Parathyroid adenoma (tissue), 2 donors: ENCODE measurements at regions not wholly inside any gene's neighbourhood (a gene's known extent, or its start where the extent isn't known, plus 50 kb on each side); places are given as distances from the start of the nearest gene placed in this dataset.

Experiments used
- H2AFZ ChIP-seq: fragments of 300-600 bp; sonication (generic); one replicate; pipeline ENCODE4 v1.7.0; 2017; ENCODE audit warnings: antibody characterized with exemption, mild to moderate bottlenecking
- H3K27ac ChIP-seq: fragments of 300-600 bp; sonication (generic); one replicate; pipeline ENCODE4 v1.7.0; 2017
- H3K27me3 ChIP-seq: fragments of 300-600 bp; sonication (generic); one replicate; pipeline ENCODE4 v1.7.0; 2017; ENCODE audit warnings: low read length; ENCODE audit not compliant: control insufficient read depth, insufficient read depth
- H3K36me3 ChIP-seq: fragments of 300-600 bp; sonication (generic); one replicate; pipeline ENCODE4 v1.7.0; 2017; ENCODE audit warnings: low read length; ENCODE audit not compliant: control insufficient read depth, insufficient read depth
- H3K4me1 ChIP-seq: fragments of 300-600 bp; sonication (generic); one replicate; pipeline ENCODE4 v1.7.0; 2017; ENCODE audit warnings: control low read depth
- H3K4me2 ChIP-seq: fragments of 300-600 bp; sonication (generic); one replicate; pipeline ENCODE4 v1.7.0; 2017; ENCODE audit warnings: low read length
- H3K4me3 ChIP-seq: fragments of 300-600 bp; sonication (generic); one replicate; pipeline ENCODE4 v1.7.0; 2017; ENCODE audit warnings: low read depth, low read length
- H3K79me2 ChIP-seq: fragments of 300-600 bp; sonication (generic); one replicate; pipeline ENCODE4 v1.7.0; 2017; ENCODE audit warnings: control low read depth
- H3K9ac ChIP-seq: fragments of 300-600 bp; sonication (generic); one replicate; pipeline ENCODE4 v1.7.0; 2017; ENCODE audit warnings: mild to moderate bottlenecking
- H3K9me3 ChIP-seq: fragments of 300-600 bp; sonication (generic); one replicate; pipeline ENCODE4 v1.7.0; 2017; ENCODE audit warnings: low read length; ENCODE audit not compliant: control insufficient read depth
- CTCF ChIP-seq: fragments of 300-600 bp; sonication (generic); IDR thresholded peaks from one replicate; pipeline ENCODE4 v1.7.0; 2017; ENCODE audit warnings: antibody characterized with exemption, mild to moderate bottlenecking
- donor health status: primary hyperparathyroidism.

- H3K4me3 ChIP-seq, result no peak overlapping the region
- no peaks in the 10 kb centered on the region for H3K27me3 ChIP-seq
- no peak for TF ChIP-seq CTCF
- H2AFZ ChIP-seq, result no peak overlapping the region
- H3K9ac ChIP-seq, result no peak overlapping the region
- H3K79me2 ChIP-seq, result no peaks in the 10 kb centered on the region
- no peak overlapping the region for H3K4me2 ChIP-seq
- no peaks in the 10 kb centered on the region for H3K36me3 ChIP-seq
- H3K4me1 ChIP-seq, result no peaks in the 10 kb centered on the region
- H3K27ac ChIP-seq, result no peak overlapping the region
- H3K9me3 ChIP-seq, result no peaks in the 10 kb centered on the region
Observed at GRCh38 chr9:18036422-18037187, 437.3 kb upstream of the ADAMTSL1 start.

GRCh38 chr9:18037981-18038380 is 436.0 kb upstream of the ADAMTSL1 start:
- H3K9ac ChIP-seq, result no peak overlapping the region
- TF ChIP-seq CTCF, result no peak
- no peak overlapping the region for H2AFZ ChIP-seq
- H3K27me3 ChIP-seq, result no peaks in the 10 kb centered on the region
- no peaks in the 10 kb centered on the region for H3K36me3 ChIP-seq
- no peaks in the 10 kb centered on the region for H3K4me1 ChIP-seq
- no peak overlapping the region for H3K27ac ChIP-seq
- H3K4me3 ChIP-seq, result no peak overlapping the region
- no peaks in the 10 kb centered on the region for H3K9me3 ChIP-seq
- no peaks in the 10 kb centered on the region for H3K79me2 ChIP-seq
- H3K4me2 ChIP-seq, result no peak overlapping the region

GRCh38 chr9:18040327-18040726 is 433.6 kb upstream of the ADAMTSL1 start:
- H2AFZ ChIP-seq, result no peak overlapping the region
- no peak for TF ChIP-seq CTCF
- no peaks in the 10 kb centered on the region for H3K36me3 ChIP-seq
- no peak overlapping the region for H3K4me2 ChIP-seq
- no peak overlapping the region for H3K4me3 ChIP-seq
- H3K9me3 ChIP-seq, result no peaks in the 10 kb centered on the region
- no peaks in the 10 kb centered on the region for H3K4me1 ChIP-seq
- H3K27ac ChIP-seq, result no peak overlapping the region
- no peaks in the 10 kb centered on the region for H3K79me2 ChIP-seq
- H3K27me3 ChIP-seq, result no peaks in the 10 kb centered on the region
- no peak overlapping the region for H3K9ac ChIP-seq

- Histone ChIP-seq H2AFZ (no peak overlapping the region), H3K36me3 (no peaks in the 10 kb centered on the region), H3K9me3 (no peaks in the 10 kb centered on the region), H3K27me3 (no peaks in the 10 kb centered on the region), H3K79me2 (no peaks in the 10 kb centered on the region), H3K4me1 (no peaks in the 10 kb centered on the region), H3K4me3 (no peak overlapping the region), H3K9ac (no peak overlapping the region), H3K4me2 (no peak overlapping the region), H3K27ac (no peak overlapping the region)
- no peak for TF ChIP-seq CTCF
Observed at GRCh38 chr9:18043978-18044377, 430.0 kb upstream of the ADAMTSL1 start.

GRCh38 chr9:18045326-18045725 is 428.6 kb upstream of the ADAMTSL1 start:
- Histone ChIP-seq H3K4me2 (no peak overlapping the region), H2AFZ (no peak overlapping the region), H3K79me2 (no peaks in the 10 kb centered on the region), H3K4me1 (no peaks in the 10 kb centered on the region), H3K9ac (no peak overlapping the region), H3K4me3 (no peak overlapping the region), H3K27ac (no peak overlapping the region), H3K27me3 (no peaks in the 10 kb centered on the region), H3K36me3 (no peaks in the 10 kb centered on the region), H3K9me3 (no peaks in the 10 kb centered on the region)
- no peak for TF ChIP-seq CTCF
